ENCODE measurements at regions not wholly inside any gene's neighbourhood (a gene's known extent, or its start where the extent isn't known, plus 50 kb on each side); places are given as distances from the start of the nearest gene placed in this dataset.
A peak's percentile ranks its signal among the peaks of the same experiment; 100 is the strongest.

GRCh38 chr7:32357535-32358277 is 132.5 kb downstream of the LSM5 start:
- Histone ChIP-seq H3K4me1 (ENCODE audit: control insufficient read depth in 3 of 3, insufficient read depth in 3 of 3, low read length in 3 of 3) (no peaks in the 10 kb centered on the region), H3K9ac (ENCODE audit: low read depth in 1 of 3, low read length in 3 of 3) (no peak overlapping the region), H3K27ac (ENCODE audit: low read depth, low read length) (no peak overlapping the region), H3K36me3 (ENCODE audit: control insufficient read depth in 3 of 3, insufficient read depth in 3 of 3, low read length in 3 of 3) (no peaks in the 10 kb centered on the region), H3K9me3 (ENCODE audit: control insufficient read depth in 3 of 3, low read length in 3 of 3) (no peaks in the 10 kb centered on the region), H3K27me3 (ENCODE audit: control insufficient read depth in 3 of 3, insufficient read depth in 3 of 3, low read length in 3 of 3) (peaks cover 0 to 3% (median 0%) of the 10 kb centered on the region in 3 donors), H3K4me3 (ENCODE audit: low read length in 3 of 3) (no peak overlapping the region)

DNA sequence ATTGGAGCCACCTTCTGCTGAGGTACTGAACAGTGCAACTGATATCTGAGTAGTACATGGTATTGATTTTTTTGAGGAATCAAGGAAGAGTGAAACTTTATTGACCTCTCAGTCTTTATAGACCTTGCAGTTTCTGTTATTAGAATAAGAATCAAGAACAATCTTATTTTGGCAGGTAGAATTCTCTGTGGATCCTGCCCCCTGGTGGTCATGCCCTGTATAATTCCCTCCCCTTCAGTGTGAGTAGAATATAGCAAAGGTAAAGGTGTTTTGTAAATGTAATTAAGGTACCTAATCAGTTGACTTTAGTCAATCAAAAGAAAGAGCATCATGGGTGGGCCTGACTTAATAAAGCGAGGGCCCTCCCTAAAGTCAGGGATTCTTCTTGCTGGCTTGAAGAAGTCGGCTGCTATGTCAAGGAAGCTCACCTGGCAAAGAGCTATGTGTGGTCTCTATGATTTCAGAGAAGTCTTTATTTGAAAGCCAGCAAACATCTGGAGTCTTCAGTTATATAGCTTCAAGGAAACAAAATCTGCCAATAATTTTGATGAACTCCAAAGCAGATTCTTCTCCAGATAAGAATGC is 142.8 kb downstream of the LSM5 start:
- H3K27ac ChIP-seq (ENCODE audit: low read depth, low read length), result no peak overlapping the region
- H3K4me1 ChIP-seq (ENCODE audit: control insufficient read depth in 3 of 3, insufficient read depth in 3 of 3, low read length in 3 of 3), result no peaks in the 10 kb centered on the region
- no peaks in the 10 kb centered on the region for H3K27me3 ChIP-seq (ENCODE audit: control insufficient read depth in 3 of 3, insufficient read depth in 3 of 3, low read length in 3 of 3)
- no peak overlapping the region for H3K4me3 ChIP-seq (ENCODE audit: low read length in 3 of 3)
- H3K9me3 ChIP-seq (ENCODE audit: control insufficient read depth in 3 of 3, low read length in 3 of 3), result no peaks in the 10 kb centered on the region
- no peak overlapping the region for H3K9ac ChIP-seq (ENCODE audit: low read depth in 1 of 3, low read length in 3 of 3)
- H3K36me3 ChIP-seq (ENCODE audit: control insufficient read depth in 3 of 3, insufficient read depth in 3 of 3, low read length in 3 of 3), result no peaks in the 10 kb centered on the region

DNA sequence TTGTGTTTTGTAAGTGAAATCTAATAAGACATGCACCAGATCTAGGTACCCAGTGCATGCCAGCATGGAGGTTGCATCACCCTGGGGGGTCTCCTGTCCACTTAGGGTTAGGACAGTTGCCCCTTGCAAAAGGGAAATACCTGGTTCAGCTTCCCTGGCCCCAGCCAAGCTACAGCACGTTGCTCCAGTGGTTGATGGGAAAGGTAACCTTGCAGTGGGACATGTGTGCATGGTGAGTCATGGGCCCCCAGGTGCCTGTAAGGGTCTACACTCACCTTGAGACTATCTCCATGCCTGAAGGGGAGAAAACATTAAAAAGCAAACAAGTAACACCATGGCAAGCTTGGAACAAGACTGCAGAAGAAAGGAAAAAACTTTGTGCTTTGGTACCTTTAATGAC is 143.9 kb downstream of the LSM5 start:
- H3K4me1 ChIP-seq (ENCODE audit: control insufficient read depth in 3 of 3, insufficient read depth in 3 of 3, low read length in 3 of 3), result no peaks in the 10 kb centered on the region
- H3K4me3 ChIP-seq (ENCODE audit: low read length in 3 of 3), result no peak overlapping the region
- no peak overlapping the region for H3K27ac ChIP-seq (ENCODE audit: low read depth, low read length)
- no peak overlapping the region for H3K9ac ChIP-seq (ENCODE audit: low read depth in 1 of 3, low read length in 3 of 3)
- H3K36me3 ChIP-seq (ENCODE audit: control insufficient read depth in 3 of 3, insufficient read depth in 3 of 3, low read length in 3 of 3), result no peaks in the 10 kb centered on the region
- no peaks in the 10 kb centered on the region for H3K9me3 ChIP-seq (ENCODE audit: control insufficient read depth in 3 of 3, low read length in 3 of 3)
- H3K27me3 ChIP-seq (ENCODE audit: control insufficient read depth in 3 of 3, insufficient read depth in 3 of 3, low read length in 3 of 3), result no peaks in the 10 kb centered on the region

- H3K27ac ChIP-seq (ENCODE audit: low read depth, low read length), result no peak overlapping the region
- no peaks in the 10 kb centered on the region for H3K36me3 ChIP-seq (ENCODE audit: control insufficient read depth in 3 of 3, insufficient read depth in 3 of 3, low read length in 3 of 3)
- H3K9ac ChIP-seq (ENCODE audit: low read depth in 1 of 3, low read length in 3 of 3), result no peak overlapping the region
- H3K9me3 ChIP-seq (ENCODE audit: control insufficient read depth in 3 of 3, low read length in 3 of 3), result peaks cover 0 to 2% (median 0%) of the 10 kb centered on the region in 3 donors
- H3K4me1 ChIP-seq (ENCODE audit: control insufficient read depth in 3 of 3, insufficient read depth in 3 of 3, low read length in 3 of 3), result no peaks in the 10 kb centered on the region
- no peaks in the 10 kb centered on the region for H3K27me3 ChIP-seq (ENCODE audit: control insufficient read depth in 3 of 3, insufficient read depth in 3 of 3, low read length in 3 of 3)
- H3K4me3 ChIP-seq (ENCODE audit: low read length in 3 of 3), result no peak overlapping the region
Observed at GRCh38 chr7:32336726-32337125, 153.5 kb downstream of the LSM5 start.

GRCh38 chr7:32335107-32335506 is 155.1 kb downstream of the LSM5 start:
- Histone ChIP-seq H3K9me3 (ENCODE audit: control insufficient read depth in 3 of 3, low read length in 3 of 3) (peaks cover 0 to 2% (median 0%) of the 10 kb centered on the region in 3 donors), H3K36me3 (ENCODE audit: control insufficient read depth in 3 of 3, insufficient read depth in 3 of 3, low read length in 3 of 3) (no peaks in the 10 kb centered on the region), H3K4me3 (ENCODE audit: low read length in 3 of 3) (no peak overlapping the region), H3K27ac (ENCODE audit: low read depth, low read length) (no peak overlapping the region), H3K27me3 (ENCODE audit: control insufficient read depth in 3 of 3, insufficient read depth in 3 of 3, low read length in 3 of 3) (no peaks in the 10 kb centered on the region), H3K9ac (ENCODE audit: low read depth in 1 of 3, low read length in 3 of 3) (no peak overlapping the region), H3K4me1 (ENCODE audit: control insufficient read depth in 3 of 3, insufficient read depth in 3 of 3, low read length in 3 of 3) (no peaks in the 10 kb centered on the region)

DNA sequence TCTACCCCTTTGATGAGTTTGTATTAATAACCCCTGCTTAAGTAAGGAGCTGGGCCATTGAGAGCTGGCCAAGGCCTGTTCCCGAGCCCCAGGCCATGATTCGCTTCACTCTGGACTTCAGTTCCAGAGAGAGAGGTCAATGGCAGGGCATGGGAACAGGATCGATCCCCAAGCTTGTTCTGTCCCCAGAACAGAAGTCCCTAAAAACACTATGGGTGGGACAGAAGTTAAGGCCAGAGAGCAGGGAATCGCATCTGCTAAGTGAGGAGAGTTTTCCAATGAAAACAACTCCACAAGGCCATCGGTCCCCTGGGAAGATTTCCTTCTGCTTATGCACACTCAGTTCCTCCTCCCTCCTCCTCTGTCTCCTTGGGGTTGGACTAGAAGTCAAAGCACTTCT is 159.6 kb downstream of the LSM5 start:
- Histone ChIP-seq H3K27me3 (ENCODE audit: control insufficient read depth in 3 of 3, insufficient read depth in 3 of 3, low read length in 3 of 3) (no peaks in the 10 kb centered on the region), H3K4me3 (ENCODE audit: low read length in 3 of 3) (no peak overlapping the region), H3K36me3 (ENCODE audit: control insufficient read depth in 3 of 3, insufficient read depth in 3 of 3, low read length in 3 of 3) (no peaks in the 10 kb centered on the region), H3K9ac (ENCODE audit: low read depth in 1 of 3, low read length in 3 of 3) (no peak overlapping the region), H3K4me1 (ENCODE audit: control insufficient read depth in 3 of 3, insufficient read depth in 3 of 3, low read length in 3 of 3) (no peaks in the 10 kb centered on the region), H3K9me3 (ENCODE audit: control insufficient read depth in 3 of 3, low read length in 3 of 3) (peaks cover 0 to 2% (median 0%) of the 10 kb centered on the region in 3 donors), H3K27ac (ENCODE audit: low read depth, low read length) (no peak overlapping the region)

DNA sequence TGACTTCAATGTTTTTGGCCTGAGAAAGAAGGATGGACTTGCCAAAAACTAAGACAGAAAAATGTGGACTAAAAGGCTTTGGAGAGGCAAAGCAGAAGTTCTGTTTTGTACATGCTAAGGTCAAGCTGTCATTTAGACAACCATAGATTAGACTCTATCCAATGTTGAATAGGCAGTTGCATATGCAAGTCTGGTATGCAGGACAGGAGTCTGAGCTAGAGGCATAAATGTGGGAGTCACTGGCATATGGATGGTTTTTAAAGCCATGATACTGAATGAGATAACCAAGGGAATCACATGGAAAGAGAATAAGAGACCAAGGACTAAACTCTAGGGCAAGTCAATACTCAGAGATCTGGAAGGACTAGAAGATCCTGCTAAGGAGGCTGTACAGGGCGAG is 164.1 kb downstream of the LSM5 start:
- Histone ChIP-seq H3K9ac (ENCODE audit: low read depth in 1 of 3, low read length in 3 of 3) (no peak overlapping the region), H3K4me1 (ENCODE audit: control insufficient read depth in 3 of 3, insufficient read depth in 3 of 3, low read length in 3 of 3) (no peaks in the 10 kb centered on the region), H3K9me3 (ENCODE audit: control insufficient read depth in 3 of 3, low read length in 3 of 3) (no peaks in the 10 kb centered on the region), H3K36me3 (ENCODE audit: control insufficient read depth in 3 of 3, insufficient read depth in 3 of 3, low read length in 3 of 3) (no peaks in the 10 kb centered on the region), H3K4me3 (ENCODE audit: low read length in 3 of 3) (no peak overlapping the region), H3K27ac (ENCODE audit: low read depth, low read length) (no peak overlapping the region), H3K27me3 (ENCODE audit: control insufficient read depth in 3 of 3, insufficient read depth in 3 of 3, low read length in 3 of 3) (no peaks in the 10 kb centered on the region)

- Histone ChIP-seq H3K9ac (ENCODE audit: low read depth in 1 of 3, low read length in 3 of 3) (no peak overlapping the region), H3K9me3 (ENCODE audit: control insufficient read depth in 3 of 3, low read length in 3 of 3) (no peaks in the 10 kb centered on the region), H3K27me3 (ENCODE audit: control insufficient read depth in 3 of 3, insufficient read depth in 3 of 3, low read length in 3 of 3) (peaks cover 0 to 6% (median 0%) of the 10 kb centered on the region in 3 donors), H3K36me3 (ENCODE audit: control insufficient read depth in 3 of 3, insufficient read depth in 3 of 3, low read length in 3 of 3) (no peaks in the 10 kb centered on the region), H3K4me1 (ENCODE audit: control insufficient read depth in 3 of 3, insufficient read depth in 3 of 3, low read length in 3 of 3) (no peaks in the 10 kb centered on the region), H3K4me3 (ENCODE audit: low read length in 3 of 3) (no peak overlapping the region), H3K27ac (ENCODE audit: low read depth, low read length) (no peak overlapping the region)
Observed at GRCh38 chr7:32323712-32324111, 166.5 kb downstream of the LSM5 start.

GRCh38 chr7:32319012-32319382 is 171.2 kb downstream of the LSM5 start:
- no peaks in the 10 kb centered on the region for H3K36me3 ChIP-seq (ENCODE audit: control insufficient read depth in 3 of 3, insufficient read depth in 3 of 3, low read length in 3 of 3)
- H3K27me3 ChIP-seq (ENCODE audit: control insufficient read depth in 3 of 3, insufficient read depth in 3 of 3, low read length in 3 of 3), result peaks cover 7 to 12% (median 11%) of the 10 kb centered on the region in 3 donors

DNA sequence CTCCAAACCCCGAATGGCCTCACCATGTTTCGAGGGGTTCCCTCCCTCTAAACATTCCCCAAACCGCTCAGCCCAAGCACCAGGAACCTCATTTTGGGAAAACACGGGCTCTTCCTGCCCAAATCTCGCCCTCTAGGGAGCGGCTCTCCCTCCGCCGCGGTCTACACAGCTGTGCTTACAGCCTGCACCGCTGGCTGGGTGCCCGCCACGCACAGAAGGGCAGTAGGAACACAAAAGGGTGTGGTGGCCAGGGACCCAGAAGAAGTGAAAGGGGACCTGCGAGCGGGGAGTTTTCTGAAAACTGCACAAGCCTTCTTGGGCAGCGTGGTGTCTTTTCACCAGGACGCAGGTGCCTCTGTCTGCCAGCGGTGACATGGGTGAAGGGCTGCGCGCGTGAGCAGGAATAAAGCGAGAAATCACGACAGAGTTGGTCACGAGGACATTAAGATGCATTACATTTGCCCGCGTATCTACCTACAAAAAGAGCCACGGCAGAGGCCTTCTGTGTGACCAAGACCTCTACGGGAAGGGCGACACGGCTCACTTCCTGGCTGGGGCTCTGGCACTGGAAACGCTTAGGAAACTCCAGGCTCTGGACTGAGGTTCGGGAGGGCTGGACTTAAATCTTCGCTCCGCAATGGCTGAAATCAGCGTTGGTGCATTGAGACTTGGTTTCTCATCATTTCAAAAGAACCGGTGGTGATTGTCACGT is 171.7 kb downstream of the LSM5 start:
- Histone ChIP-seq H3K4me1 (ENCODE audit: control insufficient read depth in 3 of 3, insufficient read depth in 3 of 3, low read length in 3 of 3) (peaks cover 0 to 2% (median 0%) of the 10 kb centered on the region in 3 donors), H3K27me3 (ENCODE audit: control insufficient read depth in 3 of 3, insufficient read depth in 3 of 3, low read length in 3 of 3) (peaks cover 7 to 12% (median 11%) of the 10 kb centered on the region in 3 donors), H3K36me3 (ENCODE audit: control insufficient read depth in 3 of 3, insufficient read depth in 3 of 3, low read length in 3 of 3) (no peaks in the 10 kb centered on the region), H3K9ac (ENCODE audit: low read depth in 1 of 3, low read length in 3 of 3) (no peak overlapping the region), H3K9me3 (ENCODE audit: control insufficient read depth in 3 of 3, low read length in 3 of 3) (no peaks in the 10 kb centered on the region), H3K27ac (ENCODE audit: low read depth, low read length) (no peak overlapping the region), H3K4me3 (ENCODE audit: low read length in 3 of 3) (peak overlapping the region in 2 of 3 donors; percentile 30 to 56)

More at GRCh38 chr7:32319012-32319382, 171.2 kb downstream of the LSM5 start:
- Histone ChIP-seq H3K9me3 (ENCODE audit: control insufficient read depth in 3 of 3, low read length in 3 of 3) (no peaks in the 10 kb centered on the region), H3K9ac (ENCODE audit: low read depth in 1 of 3, low read length in 3 of 3) (no peak overlapping the region), H3K27ac (ENCODE audit: low read depth, low read length) (no peak overlapping the region), H3K4me1 (ENCODE audit: control insufficient read depth in 3 of 3, insufficient read depth in 3 of 3, low read length in 3 of 3) (peaks cover 0 to 2% (median 0%) of the 10 kb centered on the region in 3 donors), H3K4me3 (ENCODE audit: low read length in 3 of 3) (peak overlapping the region in 2 of 3 donors; percentile 30 to 56)

All from skeletal muscle tissue (tissue), 3 donors.